Activated CD8-positive, alpha-beta memory T cell treated with anti-CD3 and anti-CD28 coated beads, Interleukin-2, amount 50 U/mL, for 24 hours (primary cell): ENCODE measurements at regions not wholly inside any gene's neighbourhood (a gene's known extent, or its start where the extent isn't known, plus 50 kb on each side); places are given as distances from the start of the nearest gene placed in this dataset.

ENCODE experiments used
- DNase-seq: peaks from one replicate; pipeline ENCODE4 v3.0.0-alpha.2; 2020; ENCODE audit errors: extremely low read depth

DNA sequence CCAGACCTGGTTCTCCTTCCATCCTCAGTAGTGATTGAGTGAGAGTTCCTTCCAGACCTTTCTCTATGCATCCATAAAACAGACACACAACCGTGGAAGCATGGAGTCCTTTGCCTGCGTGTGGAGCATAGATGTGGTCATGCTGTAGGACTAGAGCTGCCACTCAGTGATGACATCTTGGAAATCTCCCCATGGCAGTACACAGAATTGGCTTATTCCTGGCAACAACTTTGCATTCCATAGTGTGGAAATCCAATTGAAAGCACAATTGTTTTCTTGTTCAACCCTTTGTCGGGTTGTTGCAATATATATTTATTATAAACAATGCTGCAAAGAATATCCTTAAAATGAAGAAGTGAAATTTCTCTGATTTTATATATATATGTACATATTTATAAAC, 547.8 kb downstream of the CDH26 start:
- no peak for DNase-seq

DNA sequence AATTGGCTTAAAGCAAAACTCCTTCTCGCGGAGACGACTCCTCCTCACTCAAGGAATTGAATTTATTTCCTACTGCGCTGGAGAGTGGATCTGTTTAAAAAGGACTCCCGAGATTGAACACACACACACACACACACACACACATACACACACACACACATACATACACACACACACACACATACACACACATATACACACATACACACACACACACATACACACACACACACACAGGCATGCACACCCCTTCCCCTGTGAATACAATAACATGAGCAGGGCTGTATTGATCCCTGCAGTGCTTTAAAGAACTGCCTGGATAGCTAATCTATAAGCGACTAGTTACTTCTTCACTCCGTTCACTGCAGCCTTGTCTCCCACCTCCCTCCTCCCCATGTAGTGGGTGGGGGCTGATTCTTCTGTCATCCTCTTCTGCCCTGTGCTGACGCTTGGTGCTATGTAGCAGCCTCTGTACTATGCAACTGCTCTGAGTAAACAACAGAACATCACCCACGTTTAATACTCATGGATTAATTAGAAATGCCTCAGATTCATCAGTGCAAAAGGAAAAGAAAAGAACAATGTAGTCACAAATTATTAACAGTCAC, 549.0 kb downstream of the CDH26 start:
- no peak for DNase-seq

DNA sequence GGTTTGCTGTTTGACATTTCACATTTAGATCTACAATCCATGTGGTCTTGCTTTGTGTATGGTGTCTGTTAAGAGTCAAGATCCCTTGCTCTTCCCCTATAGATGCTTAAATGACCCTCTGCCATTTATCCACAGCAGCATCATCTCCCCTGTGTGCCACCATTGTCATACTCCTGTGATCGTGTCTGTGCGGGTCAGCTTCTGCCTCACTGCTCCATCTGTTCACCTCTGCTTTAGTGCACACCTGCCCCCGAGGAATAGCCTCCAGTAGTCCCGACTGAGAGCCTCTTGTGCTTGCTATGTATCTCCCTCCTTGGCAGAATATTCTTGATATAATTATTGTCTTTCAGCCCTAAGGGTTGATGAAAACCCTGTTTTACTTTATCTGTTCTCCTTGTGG, 551.2 kb downstream of the CDH26 start:
- no peak for DNase-seq

DNA sequence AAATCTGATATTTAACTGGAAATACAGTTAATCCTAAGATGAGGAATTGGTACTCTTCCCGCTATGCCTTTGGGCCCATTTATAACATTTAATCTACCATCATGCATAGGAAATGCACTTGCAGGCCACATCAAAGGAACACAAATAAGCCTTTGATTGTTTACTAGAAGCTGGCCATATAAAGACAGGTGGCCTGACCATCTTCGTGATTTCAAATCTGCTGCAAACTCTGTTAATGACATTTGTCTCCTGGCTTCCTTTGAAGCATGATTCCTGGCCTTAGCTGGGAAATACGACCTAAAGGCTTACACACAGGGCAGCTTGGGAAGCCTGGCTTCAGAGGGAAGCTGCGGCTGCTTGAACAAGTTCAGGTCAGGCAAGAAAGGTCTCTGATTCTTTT, 552.1 kb downstream of the CDH26 start:
- DNase-seq, result no peak

DNA sequence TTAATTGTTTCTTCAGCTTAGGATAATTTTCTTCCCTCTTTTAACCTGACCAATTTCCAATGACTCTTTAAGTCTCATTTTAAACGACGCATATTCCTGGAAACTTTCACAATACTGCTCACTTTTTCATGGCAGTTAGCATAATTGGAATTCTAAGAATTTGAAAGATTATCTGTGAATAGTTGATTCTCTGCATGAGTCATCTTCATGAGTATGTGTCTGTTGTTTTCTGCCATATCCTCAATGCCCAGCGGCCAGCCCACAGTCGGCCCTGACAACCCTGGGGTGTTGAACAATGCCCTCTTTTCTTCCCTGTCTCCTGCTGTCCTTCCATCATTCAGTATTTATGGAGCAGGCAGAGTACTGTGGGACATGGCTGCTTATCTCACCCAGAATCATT, 554.2 kb downstream of the CDH26 start:
- no peak for DNase-seq

DNA sequence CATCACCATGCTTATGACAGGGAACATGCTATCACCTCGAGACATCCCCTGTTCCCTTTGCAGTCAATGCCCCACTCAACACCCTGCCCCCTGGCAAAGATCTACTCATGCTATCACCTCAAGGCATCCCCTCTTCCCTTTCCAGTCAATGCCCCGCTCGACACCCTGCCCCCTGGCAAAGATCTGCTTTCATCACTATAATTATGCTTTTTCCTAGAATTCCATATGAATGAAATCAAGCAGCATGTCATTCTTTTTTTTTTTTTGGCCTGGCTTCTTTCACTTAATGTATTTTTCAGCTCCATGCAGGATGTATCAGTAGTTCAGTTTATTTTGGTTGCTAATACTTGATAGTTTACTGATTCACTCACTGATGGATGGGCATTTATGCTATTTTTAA, 554.9 kb downstream of the CDH26 start:
- no peak for DNase-seq

DNA sequence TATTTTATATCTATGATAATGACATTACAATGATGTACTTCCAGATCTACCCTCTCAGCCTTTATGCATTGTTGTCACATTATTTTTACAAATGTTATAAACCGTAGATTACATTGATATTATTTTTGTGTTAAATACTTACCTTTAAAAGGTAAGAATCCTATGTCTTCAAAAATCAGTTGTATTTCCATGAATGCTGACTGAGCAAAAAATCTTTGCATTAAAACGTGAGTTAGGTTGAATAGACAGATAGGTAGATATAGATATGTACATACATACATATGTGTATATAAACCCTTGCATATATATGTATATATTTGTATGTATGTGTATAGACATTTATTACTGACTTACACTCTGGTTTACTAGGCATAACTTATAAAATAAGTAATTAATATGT, 558.2 kb downstream of the CDH26 start:
- DNase-seq, result no peak

DNA sequence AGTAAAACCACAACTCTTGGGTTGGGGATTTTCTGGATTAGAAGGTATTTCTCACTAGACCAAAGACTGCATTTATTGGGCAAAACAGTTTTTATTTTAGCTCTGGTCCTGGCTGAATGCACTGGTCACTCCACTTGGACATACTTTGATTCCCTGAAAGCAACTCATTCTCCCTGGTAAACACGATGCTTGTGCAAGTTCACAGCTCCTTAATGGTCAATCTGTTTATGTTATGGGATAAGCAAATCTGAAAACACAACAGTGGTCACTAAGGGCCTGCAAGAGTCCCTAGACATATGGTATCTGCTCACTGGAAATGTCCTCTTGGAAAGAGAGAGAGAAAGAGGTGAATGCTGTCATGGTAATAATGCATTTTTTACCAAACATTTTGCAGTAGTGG, 559.8 kb downstream of the CDH26 start:
- DNase-seq, result no peak

DNA sequence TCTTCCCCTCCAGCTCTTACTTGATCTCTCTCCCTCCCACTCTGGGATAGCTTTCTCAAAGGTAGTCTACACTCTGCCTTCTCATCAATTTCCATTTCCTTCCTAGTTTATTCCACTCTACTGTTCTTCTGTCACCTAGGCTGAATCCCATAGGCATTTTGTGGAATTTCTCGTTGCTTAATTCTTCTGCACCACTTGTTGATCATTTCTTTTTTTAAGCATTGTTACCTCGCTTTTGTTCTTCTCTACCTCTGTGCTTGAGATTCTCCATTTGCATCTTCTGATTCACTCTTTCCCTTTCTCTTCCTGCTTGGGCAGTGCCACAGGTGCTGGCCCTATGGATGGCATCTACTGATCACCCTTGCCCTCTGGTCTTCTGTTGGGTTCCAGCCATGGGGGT, 567.2 kb downstream of the CDH26 start:
- no peak for DNase-seq

DNA sequence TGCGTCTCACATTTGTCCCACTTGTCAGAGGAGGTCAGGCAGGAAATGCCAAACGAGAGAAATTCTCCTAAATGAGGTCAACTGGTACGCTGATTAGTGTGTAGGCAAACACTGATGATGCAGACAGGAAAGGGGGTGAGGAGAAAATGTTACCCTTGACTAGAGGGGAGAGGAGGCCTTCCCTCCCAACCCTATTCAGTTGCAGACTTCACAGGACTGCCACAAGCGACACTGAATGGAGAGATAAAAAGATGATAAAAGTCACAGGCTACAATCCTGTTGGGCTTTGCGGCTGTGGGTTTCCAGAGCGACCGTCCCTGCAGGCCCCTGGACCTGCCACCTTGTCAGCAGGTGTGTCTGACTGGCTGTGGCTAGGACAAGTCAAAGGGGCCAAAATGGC, 569.4 kb downstream of the CDH26 start:
- no peak for DNase-seq

DNA sequence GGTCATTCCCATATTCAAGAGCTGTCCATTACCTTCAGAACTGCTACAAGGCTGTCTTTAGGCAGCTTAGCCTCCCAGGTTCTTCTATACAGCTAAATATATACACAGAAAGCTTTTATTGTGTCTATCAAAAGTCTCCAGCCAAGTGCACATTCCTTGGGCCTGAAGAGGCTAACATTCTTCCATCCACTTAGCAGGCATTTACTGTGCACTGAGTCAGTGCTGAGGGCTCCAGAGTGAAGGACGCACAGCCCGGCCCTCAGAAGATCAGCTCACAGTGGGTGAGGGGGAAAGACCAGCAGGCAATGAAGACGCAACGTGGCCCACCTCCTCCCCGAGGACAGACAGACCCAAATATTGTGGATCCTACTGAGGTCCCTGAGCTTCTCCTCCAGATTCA, 569.9 kb downstream of the CDH26 start:
- no peak for DNase-seq

DNA sequence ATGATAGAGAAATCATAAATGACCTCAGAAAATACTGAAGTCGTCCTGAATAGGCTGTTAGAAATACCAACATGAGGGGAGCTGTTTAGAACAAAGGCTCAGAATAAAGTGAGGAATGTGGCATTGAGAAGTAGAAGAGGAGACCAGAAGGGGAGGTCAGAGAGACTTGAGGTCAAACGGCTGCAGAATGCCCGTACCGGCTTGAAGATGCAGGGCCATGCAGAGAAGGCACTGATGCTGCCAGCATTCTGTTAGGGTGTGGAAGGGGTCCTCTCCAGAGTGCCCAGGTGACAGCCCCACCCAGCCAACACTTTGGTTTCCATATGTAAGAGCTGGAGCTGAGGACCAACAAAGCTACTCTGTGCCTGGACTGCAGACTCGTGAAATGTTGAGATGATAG, 570.9 kb downstream of the CDH26 start:
- no peak for DNase-seq

DNA sequence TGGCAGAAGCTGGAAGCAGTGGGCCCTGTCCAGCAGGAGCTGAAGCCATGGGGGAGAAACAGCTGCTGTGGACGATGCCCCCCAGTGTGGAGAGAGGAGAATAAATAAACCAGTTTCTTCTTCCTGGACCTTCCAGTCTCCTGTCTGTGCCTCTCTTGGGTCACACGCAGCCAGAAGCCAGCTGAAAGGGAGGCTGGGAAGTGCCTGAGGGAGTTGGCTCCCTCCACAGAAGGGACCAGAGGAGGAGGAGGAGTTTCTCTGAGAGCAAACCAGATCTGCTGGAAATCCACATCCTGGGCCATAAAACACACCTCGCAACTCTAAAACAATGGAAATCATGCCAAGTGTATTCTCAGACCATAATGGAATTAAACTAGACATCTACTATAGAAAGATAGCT, 577.0 kb downstream of the CDH26 start:
- DNase-seq, result no peak

DNA sequence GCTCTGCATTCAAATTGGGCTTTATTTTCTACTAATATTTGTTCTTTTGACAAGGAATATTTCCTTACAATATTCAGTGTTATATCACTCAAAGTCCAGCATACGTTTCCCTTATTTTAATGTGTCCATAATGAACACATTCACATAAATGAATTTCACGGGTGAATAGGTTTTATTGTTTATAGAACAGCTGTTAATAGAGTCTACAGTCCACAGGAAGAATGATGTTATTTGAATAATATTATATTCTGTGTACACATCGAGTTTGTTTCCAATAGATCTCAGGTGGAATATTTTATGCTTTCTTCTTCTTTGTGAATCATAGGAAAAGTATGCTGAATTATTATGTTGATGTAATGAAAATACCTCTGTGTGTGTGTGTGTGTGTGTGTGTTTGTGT, 582.4 kb downstream of the CDH26 start:
- DNase-seq, result no peak

DNA sequence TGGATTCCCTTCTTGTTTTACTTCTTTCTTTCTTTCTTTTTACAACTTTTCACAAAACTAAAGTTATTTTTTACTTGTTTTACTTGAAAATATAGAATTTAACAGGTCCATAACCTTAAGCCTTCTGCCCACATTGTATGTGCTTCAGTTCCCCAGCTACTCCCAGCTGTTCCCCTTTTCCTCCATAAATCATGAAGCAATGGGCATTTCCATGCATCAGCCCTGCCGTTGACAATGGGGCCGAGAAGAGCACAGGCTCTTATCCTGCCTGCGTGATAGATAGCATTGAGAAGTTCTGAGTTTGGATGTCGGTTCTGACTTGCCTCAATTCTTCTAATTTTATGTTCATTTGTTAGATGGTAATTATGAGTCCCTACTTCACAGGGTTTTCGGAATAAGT, 583.8 kb downstream of the CDH26 start:
- no peak for DNase-seq

DNA sequence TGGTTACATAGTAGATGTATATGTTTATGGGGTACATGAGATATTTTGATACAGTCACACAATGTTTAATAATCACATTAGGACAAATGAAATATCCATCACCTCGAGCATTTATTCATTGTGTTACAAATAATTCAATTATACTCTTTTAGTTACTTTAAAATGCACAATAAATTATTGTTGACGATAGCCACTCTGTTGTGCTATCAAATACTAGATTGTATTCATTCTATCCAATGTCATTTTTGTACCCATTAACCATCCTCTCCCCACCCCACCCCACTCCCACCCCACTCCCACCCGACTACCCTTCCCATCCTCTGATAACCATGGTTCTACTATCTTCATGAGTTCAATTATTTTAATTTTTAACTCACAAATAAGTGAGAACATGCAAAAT, 585.4 kb downstream of the CDH26 start:
- DNase-seq, result no peak

DNA sequence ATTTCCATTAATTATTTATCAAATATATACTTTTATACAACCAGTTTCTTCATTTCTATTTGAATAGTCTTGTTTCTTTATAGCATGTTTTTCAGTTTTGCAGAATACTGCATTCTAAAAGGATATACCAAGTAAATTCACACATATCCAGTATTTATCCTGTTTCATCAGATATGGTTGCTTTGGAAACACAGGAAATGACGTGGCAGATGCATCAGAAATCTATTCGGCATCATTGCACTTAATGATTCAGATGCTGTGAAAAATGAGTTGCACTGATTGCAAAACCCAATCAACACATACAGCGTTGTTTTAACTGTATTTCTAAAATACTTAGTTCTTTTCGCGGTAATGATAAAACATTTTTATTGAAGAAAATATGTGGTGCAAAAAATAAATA, 594.9 kb downstream of the CDH26 start:
- DNase-seq, result no peak

DNA sequence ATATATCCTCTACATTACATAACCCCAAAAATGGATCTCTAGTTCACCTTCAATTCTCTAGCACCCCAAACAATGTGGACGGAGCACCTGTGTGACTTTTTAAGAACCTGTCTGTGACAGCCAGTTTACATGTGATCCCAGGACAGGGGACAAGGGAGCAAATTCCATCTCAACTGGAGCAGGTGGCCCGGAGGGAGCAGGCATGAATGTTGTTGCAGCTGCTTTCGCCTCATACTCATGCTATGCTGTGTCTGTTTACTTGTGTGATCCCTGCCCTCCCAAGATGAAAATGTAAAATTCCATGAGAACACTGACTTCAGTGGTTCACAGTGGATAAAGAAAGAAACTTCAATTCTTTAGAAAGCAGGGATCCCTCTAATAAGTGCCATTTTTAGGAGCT, 600.3 kb downstream of the CDH26 start:
- DNase-seq, result no peak

DNA sequence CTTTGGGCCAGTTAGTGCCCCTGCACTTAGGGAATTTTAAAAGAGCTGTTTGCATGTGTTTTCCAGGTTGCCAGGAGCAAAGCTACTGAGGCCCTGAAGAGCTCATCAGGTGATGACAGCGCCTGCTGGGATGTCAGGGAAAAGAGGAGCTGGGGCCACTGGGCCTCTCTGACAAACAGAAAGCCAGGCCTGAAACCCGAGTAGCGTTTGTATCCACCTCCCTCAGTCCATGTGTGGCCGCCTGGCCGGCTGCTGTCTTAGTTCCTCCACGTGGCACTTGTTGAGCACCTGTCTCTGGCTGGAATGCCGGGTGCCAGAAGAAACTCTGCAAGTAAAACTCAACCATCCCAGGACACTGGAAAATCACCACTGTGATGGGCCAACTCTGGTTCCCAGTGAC, 601.2 kb downstream of the CDH26 start:
- no peak for DNase-seq

DNA sequence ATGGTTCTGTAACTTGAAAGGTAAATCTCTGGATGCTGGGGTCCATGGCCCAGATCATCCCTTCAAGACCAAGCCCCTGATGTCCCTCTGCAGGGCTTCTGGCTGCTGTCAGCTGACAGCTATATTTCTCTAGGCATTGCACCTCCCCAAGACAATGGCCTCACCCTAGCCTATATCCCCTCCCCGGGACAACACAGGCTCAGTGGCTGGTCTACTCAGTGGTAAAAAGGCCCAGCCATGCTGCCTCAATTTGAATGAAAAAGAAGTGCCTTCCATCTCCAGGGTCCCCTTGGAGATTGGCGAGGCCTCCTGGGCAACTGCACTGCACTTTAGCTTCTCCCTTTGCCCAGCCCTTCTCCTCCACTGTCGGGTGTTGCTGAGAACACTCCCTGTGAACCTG, 602.8 kb downstream of the CDH26 start:
- DNase-seq, result no peak

DNA sequence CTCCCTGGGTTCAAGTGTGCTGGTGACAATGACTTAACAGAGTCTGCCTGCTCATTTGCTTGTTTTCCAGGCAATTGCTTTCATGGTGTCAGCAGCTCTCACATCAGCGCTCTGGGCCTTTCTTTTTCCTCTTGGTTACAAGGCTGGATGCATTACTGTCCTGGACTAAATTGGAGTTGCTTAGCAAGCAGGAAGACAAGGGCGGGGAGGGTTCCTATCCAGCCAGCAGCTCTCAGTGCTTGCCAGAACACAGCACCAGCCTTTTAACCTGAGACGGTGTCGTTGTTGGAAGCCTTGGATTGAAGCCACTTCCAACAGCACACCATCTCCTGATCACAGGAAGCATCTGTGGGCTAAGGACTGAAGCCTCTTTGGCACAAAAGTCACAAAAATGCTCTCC, 606.9 kb downstream of the CDH26 start:
- DNase-seq, result no peak

DNA sequence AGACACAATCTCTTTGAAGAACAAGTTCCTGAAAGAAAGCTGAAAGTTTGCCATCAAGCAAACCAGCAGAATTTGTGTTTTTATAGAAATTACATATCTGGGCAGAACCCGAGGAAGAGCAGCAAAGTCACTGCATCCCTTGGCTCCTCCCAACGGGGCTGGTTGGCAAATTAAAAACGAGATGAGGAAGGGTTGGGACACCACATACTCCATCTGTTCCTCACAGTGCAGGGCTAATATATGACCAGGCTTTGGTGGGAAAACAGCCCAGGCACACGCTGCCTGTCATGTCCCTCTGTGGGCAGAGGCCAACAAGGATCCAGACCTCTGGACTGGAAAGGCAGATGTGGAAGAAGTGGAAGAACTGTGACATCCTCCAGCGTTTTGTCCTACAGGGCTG, 607.3 kb downstream of the CDH26 start:
- no peak for DNase-seq

DNA sequence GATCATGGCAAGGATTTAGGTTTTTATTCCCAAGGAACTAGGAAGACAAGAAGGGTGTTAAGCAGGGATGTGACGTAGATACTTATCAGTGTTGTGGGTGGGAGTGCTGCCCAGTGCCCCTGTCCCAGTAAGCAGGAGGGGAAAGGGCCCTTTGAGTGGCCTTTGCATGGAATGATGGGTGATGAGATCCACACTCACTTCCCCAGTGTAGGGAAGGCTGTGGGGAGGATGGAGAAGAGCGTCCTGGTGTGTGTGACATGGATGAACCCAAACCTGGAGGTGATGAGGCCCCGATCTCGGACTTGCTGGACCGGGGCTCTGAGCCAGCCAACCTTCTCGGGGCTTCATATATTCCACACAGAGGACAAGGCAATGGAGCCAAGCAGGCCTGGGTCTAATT, 610.9 kb downstream of the CDH26 start:
- DNase-seq, result no peak

DNA sequence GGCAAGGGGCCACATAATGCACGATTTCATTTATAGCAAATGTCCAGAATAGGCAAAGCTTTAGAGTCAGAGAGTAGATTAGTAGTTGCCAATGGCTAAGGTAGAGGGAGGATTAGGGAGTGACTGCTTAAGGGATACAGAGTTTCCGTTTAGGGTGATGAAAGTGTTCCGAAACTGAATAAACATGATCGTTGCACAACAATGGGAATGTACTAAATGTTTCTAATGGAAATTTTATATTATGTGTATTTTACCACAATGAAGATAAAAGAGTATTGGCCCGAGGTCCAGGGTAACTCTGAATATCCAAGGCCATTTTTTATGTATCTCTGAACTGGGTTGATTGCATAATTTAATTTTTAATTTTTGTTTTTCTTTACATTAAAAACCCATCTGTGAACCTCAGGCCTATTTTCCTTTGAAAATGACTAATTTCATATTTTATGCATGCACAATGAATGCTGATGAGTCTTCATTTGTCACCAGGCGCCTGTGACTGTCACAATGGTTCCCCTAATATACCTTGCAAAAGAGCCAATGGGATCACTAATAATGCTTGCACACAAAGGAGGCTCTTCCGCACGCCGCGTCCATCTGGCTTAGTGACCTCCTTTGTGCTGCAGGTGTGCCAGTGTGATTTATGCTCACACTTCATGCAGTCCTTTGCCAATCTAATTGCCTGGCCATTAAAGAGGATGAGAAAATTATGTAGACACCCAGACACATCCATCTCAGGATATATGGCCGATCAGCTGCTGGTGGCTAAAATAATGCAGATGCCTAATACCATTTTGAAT, 612.5 kb downstream of the CDH26 start:
- DNase-seq, result no peak
